NCI-H446 (cell line): ENCODE measurements at regions not wholly inside any gene's neighbourhood (a gene's known extent, or its start where the extent isn't known, plus 50 kb on each side); places are given as distances from the start of the nearest gene placed in this dataset.
A peak's percentile ranks its signal among the peaks of the same experiment; 100 is the strongest.
"Not testable (repeated sequence)": the region's sequence is repeated elsewhere in the genome, so short reads cannot be mapped to it uniquely, and the experiment has no call there.

Experiments
- DNase-seq, 2 experiments: peaks; one replicate each; lab custom pipeline; 2025; lab: John Stamatoyannopoulos, UW

GRCh38 chr2:39929531-39929930 is 150.5 kb upstream of the THUMPD2 start:
- DNase-seq = no peak

- no peak for DNase-seq
These were observed 146.3 kb upstream of the THUMPD2 start for GRCh38 chr2:39925312-39925711.

- DNase-seq = no peak
These were observed 144.4 kb upstream of the THUMPD2 start for GRCh38 chr2:39923455-39923854.

DNA sequence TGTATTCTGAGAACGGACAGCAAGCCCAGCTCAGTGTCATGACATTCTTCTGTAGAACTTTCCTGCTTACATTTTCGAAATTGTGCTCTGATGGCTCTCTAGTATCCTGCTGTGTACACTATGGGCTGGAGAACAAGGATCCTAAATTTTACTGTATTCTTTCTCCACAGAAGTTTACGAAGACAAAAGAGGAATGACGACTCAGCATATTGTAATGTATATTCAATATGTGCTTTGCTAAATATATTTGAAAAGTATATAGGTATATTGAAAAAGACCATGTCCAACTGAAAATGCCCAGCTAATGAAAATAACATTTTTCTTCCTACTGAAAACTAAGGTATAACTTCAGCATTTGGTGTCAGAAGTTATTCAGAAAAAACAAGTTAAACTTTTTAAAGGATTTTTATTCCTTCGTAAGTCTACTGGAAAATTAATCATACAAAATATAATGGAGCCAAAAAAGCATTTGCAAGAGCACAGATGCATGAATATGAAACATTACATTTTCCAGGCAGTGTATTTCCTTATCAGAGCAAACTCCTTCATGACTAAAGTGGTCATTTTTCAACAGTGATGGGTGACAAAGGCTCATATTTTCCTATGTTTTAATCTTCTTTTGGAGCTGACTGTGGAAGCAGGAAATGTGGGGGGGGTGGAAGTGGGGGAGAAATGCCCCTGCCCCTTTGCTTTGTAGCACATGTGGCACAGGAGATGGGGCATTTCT is 143.8 kb upstream of the THUMPD2 start:
- no peak for DNase-seq

- no peak for DNase-seq
These were observed 141.3 kb upstream of the THUMPD2 start for GRCh38 chr2:39920307-39920801.

GRCh38 chr2:39919511-39920306 is 140.7 kb upstream of the THUMPD2 start:
- DNase-seq = no peak

- DNase-seq = no peak
These were observed 139.8 kb upstream of the THUMPD2 start for GRCh38 chr2:39918886-39919285.

- DNase-seq = not testable (repeated sequence)
These were observed 138.3 kb upstream of the THUMPD2 start for GRCh38 chr2:39917371-39917770.

- no peak for DNase-seq
These were observed 135.9 kb upstream of the THUMPD2 start for GRCh38 chr2:39914949-39915348.

GRCh38 chr2:39913648-39914461 is 134.8 kb upstream of the THUMPD2 start:
- peak; percentile 51 to 86 for DNase-seq

GRCh38 chr2:39902103-39902502 is 123.0 kb upstream of the THUMPD2 start:
- DNase-seq = no peak

- DNase-seq = no peak
These were observed 119.9 kb upstream of the THUMPD2 start for GRCh38 chr2:39898934-39899333.

- no peak for DNase-seq
These were observed 118.2 kb upstream of the THUMPD2 start for GRCh38 chr2:39897273-39897672.

DNA sequence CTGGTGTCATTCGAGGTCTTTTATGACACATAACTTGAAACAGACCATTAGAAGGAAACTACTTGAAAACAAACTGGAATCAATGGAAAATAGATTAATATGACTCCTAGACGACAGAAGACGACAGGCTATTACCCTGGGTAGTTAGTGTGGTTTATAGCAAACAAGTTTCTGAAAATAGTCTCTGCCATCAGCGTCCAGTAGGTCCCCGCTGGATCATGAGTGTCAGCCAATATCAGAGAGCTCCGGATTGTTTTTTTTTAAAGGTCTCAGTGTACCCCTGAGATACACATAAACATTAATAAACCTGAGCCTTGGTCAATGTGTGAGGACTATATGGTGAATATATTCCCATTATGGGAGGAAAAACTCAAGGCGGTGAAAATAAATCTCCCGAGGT is 115.0 kb upstream of the THUMPD2 start:
- DNase-seq = no peak

GRCh38 chr2:39893616-39894015 is 114.6 kb upstream of the THUMPD2 start:
- DNase-seq = no peak

- no peak for DNase-seq
These were observed 102.9 kb upstream of the THUMPD2 start for GRCh38 chr2:39881948-39882347.

- no peak for DNase-seq
These were observed 102.4 kb upstream of the THUMPD2 start for GRCh38 chr2:39881494-39881893.

GRCh38 chr2:39879001-39879400 is 99.9 kb upstream of the THUMPD2 start:
- DNase-seq = not testable (repeated sequence)

DNA sequence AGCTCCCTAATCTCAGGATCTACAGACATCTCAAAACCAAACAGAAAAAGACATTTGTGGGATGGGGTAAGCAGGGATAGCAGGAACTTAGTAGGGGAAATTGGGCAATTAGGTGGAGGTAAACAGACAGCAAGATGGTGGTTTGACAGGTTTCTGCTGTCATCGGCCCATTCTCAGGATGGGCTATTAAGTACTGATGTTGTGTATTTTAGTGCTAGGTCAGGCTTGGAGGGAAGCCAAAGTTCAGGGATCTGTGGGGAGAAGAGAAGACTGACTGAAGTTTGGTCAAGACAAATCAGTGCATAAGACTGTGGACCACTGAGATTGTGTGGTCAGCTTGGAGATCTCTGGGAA is 96.8 kb upstream of the THUMPD2 start:
- DNase-seq = no peak

DNA sequence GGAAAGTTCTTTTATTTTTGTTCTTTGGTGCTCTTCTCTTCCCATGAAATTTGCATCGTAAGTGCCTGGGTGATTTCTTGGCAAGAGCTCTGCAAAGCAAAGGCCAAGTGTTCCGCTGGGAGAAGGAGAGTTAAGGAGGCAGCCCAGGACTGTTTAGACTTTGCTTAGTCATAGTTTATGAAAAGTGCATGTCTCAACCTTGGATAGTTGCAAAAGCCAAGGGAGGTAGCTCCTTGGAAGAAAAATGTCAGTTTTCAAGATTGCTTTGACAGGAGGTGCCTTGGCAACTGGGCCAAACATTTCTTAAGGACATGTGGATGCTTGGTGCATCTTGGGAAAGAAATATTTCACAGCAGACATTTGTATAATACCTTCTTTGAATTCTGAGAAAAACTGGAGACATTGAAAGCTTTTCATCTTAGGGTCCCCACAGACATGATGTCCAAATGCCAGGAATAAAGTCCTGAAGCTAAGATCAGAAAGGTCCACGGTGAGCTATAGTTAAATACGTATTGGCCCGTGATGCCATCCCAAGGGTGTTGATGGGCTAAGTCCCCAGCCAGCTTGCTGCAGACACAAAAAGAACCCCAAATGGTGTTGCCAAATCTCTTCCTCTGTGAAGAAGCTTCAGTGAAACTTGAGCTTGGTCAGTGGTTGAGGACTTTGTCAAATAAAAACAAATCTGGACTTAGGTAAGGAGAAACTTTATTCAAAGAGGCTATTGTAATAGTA is 96.3 kb upstream of the THUMPD2 start:
- DNase-seq = peak; percentile 43 to 72

- no peak for DNase-seq
These were observed 95.2 kb upstream of the THUMPD2 start for GRCh38 chr2:39874236-39874635.

GRCh38 chr2:39873586-39873985 is 94.5 kb upstream of the THUMPD2 start:
- DNase-seq = no peak
